ENCODE measurements at regions not wholly inside any gene's neighbourhood (a gene's known extent, or its start where the extent isn't known, plus 50 kb on each side); places are given as distances from the start of the nearest gene placed in this dataset.
A peak's percentile ranks its signal among the peaks of the same experiment; 100 is the strongest.

- Histone ChIP-seq H3K36me3 (ENCODE audit: control insufficient read depth, insufficient read depth, low read length) (no peaks in the 10 kb centered on the region), H3K27ac (ENCODE audit: low read depth, low read length) (no peak overlapping the region), H3K27me3 (ENCODE audit: control insufficient read depth, insufficient read depth, low read length, poor library complexity, severe bottlenecking) (no peaks in the 10 kb centered on the region), H3K9ac (ENCODE audit: extremely low read depth, low read length, poor library complexity, severe bottlenecking) (no peak overlapping the region), H3K9me3 (ENCODE audit: control insufficient read depth, low read length) (no peaks in the 10 kb centered on the region), H3K4me3 (ENCODE audit: low read length) (no peak overlapping the region), H3K4me1 (ENCODE audit: control insufficient read depth, insufficient read depth, low read length) (peaks cover 4% of the 10 kb centered on the region)
- Mint-ChIP-seq H3K36me3 (ENCODE audit: low read depth) (no peaks in the 10 kb centered on the region), H3K4me3 (no peak overlapping the region), H3K27me3 (ENCODE audit: insufficient read depth) (no peaks in the 10 kb centered on the region), H3K27ac (no peak overlapping the region), H3K4me1 (peaks cover 10% of the 10 kb centered on the region), H3K9me3 (peaks cover 2% of the 10 kb centered on the region)
- 88 to 100% methylated on average over 2 to 9 of the region's 9 CpGs for WGBS, 2 experiments (ENCODE audit: insufficient coverage in 1 of 2, insufficient read length in 1 of 2)
- TF ChIP-seq CTCF (conservative IDR thresholded peaks at IDR 0.05) = no peak
- DNase-seq = no peak
These were observed 295.0 kb downstream of the CDCA7 start for GRCh38 chr2:173649527-173650219.

GRCh38 chr2:173651891-173652290, 297.2 kb downstream of the CDCA7 start:
- Histone ChIP-seq H3K9ac (ENCODE audit: extremely low read depth, low read length, poor library complexity, severe bottlenecking) (no peak overlapping the region), H3K36me3 (ENCODE audit: control insufficient read depth, insufficient read depth, low read length) (no peaks in the 10 kb centered on the region), H3K4me3 (ENCODE audit: low read length) (no peak overlapping the region), H3K9me3 (ENCODE audit: control insufficient read depth, low read length) (no peaks in the 10 kb centered on the region), H3K27me3 (ENCODE audit: control insufficient read depth, insufficient read depth, low read length, poor library complexity, severe bottlenecking) (no peaks in the 10 kb centered on the region), H3K27ac (ENCODE audit: low read depth, low read length) (no peak overlapping the region), H3K4me1 (ENCODE audit: control insufficient read depth, insufficient read depth, low read length) (peaks cover 4% of the 10 kb centered on the region)
- Mint-ChIP-seq H3K27ac (no peak overlapping the region), H3K4me3 (no peak overlapping the region), H3K4me1 (peaks cover 10% of the 10 kb centered on the region), H3K27me3 (ENCODE audit: insufficient read depth) (no peaks in the 10 kb centered on the region), H3K9me3 (peaks cover 2% of the 10 kb centered on the region), H3K36me3 (ENCODE audit: low read depth) (no peaks in the 10 kb centered on the region)
- DNase-seq = no peak
- TF ChIP-seq CTCF (conservative IDR thresholded peaks at IDR 0.05) = no peak
- WGBS, 2 experiments (ENCODE audit: insufficient coverage in 1 of 2, insufficient read length in 1 of 2) = 100% methylated on average over 2 of the region's 2 CpGs; no CpG with 5 or more reads in 1 of the 2 experiments

- no peak for TF ChIP-seq CTCF (conservative IDR thresholded peaks at IDR 0.05)
- Histone ChIP-seq H3K9me3 (ENCODE audit: control insufficient read depth, low read length) (no peaks in the 10 kb centered on the region), H3K27me3 (ENCODE audit: control insufficient read depth, insufficient read depth, low read length, poor library complexity, severe bottlenecking) (no peaks in the 10 kb centered on the region), H3K36me3 (ENCODE audit: control insufficient read depth, insufficient read depth, low read length) (no peaks in the 10 kb centered on the region), H3K27ac (ENCODE audit: low read depth, low read length) (peak overlapping the region; percentile 77), H3K4me3 (ENCODE audit: low read length) (no peak overlapping the region), H3K4me1 (ENCODE audit: control insufficient read depth, insufficient read depth, low read length) (peaks cover 4% of the 10 kb centered on the region), H3K9ac (ENCODE audit: extremely low read depth, low read length, poor library complexity, severe bottlenecking) (no peak overlapping the region)
- Mint-ChIP-seq H3K4me1 (peaks cover 10% of the 10 kb centered on the region), H3K36me3 (ENCODE audit: low read depth) (no peaks in the 10 kb centered on the region), H3K4me3 (no peak overlapping the region), H3K9me3 (peaks cover 2% of the 10 kb centered on the region), H3K27me3 (ENCODE audit: insufficient read depth) (no peaks in the 10 kb centered on the region), H3K27ac (no peak overlapping the region)
- 80 to 90% methylated on average over 1 of the region's 1 CpG for WGBS, 2 experiments (ENCODE audit: insufficient coverage in 1 of 2, insufficient read length in 1 of 2)
- DNase-seq = no peak
These were observed 297.6 kb downstream of the CDCA7 start for GRCh38 chr2:173652311-173652710.
